M059J (cell line): ENCODE measurements at regions not wholly inside any gene's neighbourhood (a gene's known extent, or its start where the extent isn't known, plus 50 kb on each side); places are given as distances from the start of the nearest gene placed in this dataset.
A peak's percentile ranks its signal among the peaks of the same experiment; 100 is the strongest.
"Not testable (repeated sequence)": the region's sequence is repeated elsewhere in the genome, so short reads cannot be mapped to it uniquely, and the experiment has no call there.

Source experiments
- DNase-seq: peaks from one replicate; pipeline ENCODE4 v3.0.0-alpha.2; 2012; ENCODE audit warnings: low read depth

- DNase-seq, result no peak
Measured at GRCh38 chr14:53295372-53295771, 142.2 kb upstream of the DDHD1 start.

GRCh38 chr14:53286301-53286700, 133.2 kb upstream of the DDHD1 start:
- DNase-seq, result no peak

GRCh38 chr14:53285821-53286220, 132.7 kb upstream of the DDHD1 start:
- peak; percentile 8 for DNase-seq

DNA sequence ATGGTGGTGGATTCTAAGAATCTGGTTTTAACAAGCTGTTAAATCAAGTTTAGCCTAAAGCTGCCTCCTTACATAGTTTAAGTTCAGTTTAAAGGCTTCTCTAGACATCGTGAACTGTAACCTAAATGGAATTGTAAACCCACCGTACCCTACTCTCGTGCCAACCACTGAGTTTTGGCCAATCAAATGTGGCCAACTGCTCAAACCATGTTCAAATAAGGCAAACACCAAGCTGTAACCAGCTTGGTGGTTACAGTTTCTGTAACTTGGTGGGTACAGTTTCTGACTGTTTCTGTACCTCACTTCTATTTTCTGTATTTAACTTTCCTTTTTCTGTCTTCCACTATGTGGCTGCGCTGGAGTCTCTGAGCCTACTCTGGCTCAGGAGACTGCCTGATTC, 131.9 kb upstream of the DDHD1 start:
- no peak for DNase-seq

- peak; percentile 61 for DNase-seq
Measured at GRCh38 chr14:53278602-53279506, 125.7 kb upstream of the DDHD1 start.

GRCh38 chr14:53273671-53274072, 120.5 kb upstream of the DDHD1 start:
- DNase-seq, result peak; percentile 7

- no peak for DNase-seq
Measured at GRCh38 chr14:53265025-53265424, 111.9 kb upstream of the DDHD1 start.

- DNase-seq, result no peak
Measured at GRCh38 chr14:53260928-53261327, 107.8 kb upstream of the DDHD1 start.

- DNase-seq, result no peak
Measured at GRCh38 chr14:53260286-53260685, 107.2 kb upstream of the DDHD1 start.

GRCh38 chr14:53252141-53252540, 99.0 kb upstream of the DDHD1 start:
- no peak for DNase-seq

- no peak for DNase-seq
Measured at GRCh38 chr14:53249059-53249458, 95.9 kb upstream of the DDHD1 start.

- no peak for DNase-seq
Measured at GRCh38 chr14:53247596-53248370, 94.7 kb upstream of the DDHD1 start.

DNA sequence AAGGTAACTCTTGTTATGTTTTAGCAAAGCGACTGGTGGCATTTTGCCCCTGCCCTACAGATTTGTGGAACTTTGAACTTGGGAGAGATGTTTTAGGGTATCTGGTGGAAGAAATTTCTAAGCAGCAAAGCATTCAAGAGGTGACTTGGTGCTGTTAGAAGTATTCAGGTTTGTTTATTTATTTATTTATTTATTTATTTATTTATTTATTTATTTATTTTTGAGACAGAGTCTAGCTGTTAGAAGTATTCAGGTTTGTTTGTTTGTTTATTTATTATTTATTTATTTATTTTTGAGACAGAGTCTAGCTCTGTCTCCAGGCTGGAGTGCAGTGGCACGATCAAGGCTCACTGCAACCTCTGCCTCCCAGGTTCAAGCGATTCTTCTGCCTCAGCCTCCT, 89.8 kb upstream of the DDHD1 start:
- DNase-seq, result not testable (repeated sequence)

- no peak for DNase-seq
Measured at GRCh38 chr14:53237488-53237887, 84.4 kb upstream of the DDHD1 start.

DNA sequence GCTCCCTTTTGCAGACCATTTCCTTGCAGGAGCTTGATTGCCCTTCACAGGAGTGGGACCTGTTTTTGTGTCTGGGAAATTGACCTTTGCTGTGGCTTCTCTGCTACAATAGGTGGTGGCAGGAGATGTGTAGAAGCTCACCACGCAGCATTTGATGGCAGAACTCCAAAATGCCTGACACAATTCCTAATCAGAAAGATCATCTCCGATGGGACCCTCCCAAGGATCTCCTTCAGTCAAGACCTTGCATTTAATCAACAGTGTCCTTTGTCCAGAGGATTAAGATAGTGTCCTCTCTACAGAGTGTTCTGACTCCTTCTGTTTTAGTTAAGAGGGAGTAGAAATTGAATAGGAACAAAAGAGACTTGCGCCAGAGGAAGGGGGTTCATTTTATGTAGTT, 83.6 kb upstream of the DDHD1 start:
- no peak for DNase-seq

GRCh38 chr14:53231171-53231570, 78.0 kb upstream of the DDHD1 start:
- DNase-seq, result no peak

DNA sequence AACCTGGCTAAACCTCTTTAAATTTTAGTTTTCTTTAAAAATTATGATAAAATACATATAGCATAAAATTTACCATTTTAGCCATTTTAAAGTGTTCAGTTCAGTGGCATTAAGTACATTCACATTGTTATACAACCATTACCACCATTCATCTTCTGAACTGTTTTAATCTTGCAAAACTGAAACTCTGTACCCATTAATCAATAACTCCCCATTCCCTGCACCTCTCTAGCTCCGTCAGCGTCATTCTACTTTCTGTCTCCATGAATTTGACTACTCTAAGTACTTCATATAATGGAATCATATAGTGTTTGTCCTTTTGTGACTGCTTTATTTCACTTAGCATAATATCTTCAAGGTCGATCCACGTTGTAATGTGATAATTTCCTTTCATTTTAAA, 75.8 kb upstream of the DDHD1 start:
- no peak for DNase-seq

- DNase-seq, result no peak
Measured at GRCh38 chr14:53227154-53227718, 74.1 kb upstream of the DDHD1 start.

- DNase-seq, result no peak
Measured at GRCh38 chr14:53226553-53226952, 73.4 kb upstream of the DDHD1 start.

DNA sequence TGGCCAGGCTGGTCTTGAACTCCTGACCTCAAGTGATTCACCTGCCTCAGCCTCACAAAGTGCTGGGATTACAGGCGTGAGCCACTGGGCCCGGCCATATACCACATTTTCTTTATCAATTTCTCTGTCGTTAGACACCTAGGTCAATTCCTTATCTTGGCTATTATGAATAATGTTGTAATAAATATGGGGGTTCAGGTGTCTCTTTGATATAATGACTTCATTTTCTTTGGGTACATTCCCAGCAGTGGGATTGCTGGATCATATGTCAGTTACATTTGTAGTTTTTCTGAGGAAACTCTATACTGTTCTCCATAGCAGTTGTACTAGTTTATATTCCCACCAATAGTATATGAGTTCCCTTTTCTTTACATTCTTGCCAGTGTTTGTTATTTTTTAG, 67.8 kb upstream of the DDHD1 start:
- DNase-seq, result no peak

- DNase-seq, result no peak
Measured at GRCh38 chr14:53218161-53218560, 65.0 kb upstream of the DDHD1 start.

DNA sequence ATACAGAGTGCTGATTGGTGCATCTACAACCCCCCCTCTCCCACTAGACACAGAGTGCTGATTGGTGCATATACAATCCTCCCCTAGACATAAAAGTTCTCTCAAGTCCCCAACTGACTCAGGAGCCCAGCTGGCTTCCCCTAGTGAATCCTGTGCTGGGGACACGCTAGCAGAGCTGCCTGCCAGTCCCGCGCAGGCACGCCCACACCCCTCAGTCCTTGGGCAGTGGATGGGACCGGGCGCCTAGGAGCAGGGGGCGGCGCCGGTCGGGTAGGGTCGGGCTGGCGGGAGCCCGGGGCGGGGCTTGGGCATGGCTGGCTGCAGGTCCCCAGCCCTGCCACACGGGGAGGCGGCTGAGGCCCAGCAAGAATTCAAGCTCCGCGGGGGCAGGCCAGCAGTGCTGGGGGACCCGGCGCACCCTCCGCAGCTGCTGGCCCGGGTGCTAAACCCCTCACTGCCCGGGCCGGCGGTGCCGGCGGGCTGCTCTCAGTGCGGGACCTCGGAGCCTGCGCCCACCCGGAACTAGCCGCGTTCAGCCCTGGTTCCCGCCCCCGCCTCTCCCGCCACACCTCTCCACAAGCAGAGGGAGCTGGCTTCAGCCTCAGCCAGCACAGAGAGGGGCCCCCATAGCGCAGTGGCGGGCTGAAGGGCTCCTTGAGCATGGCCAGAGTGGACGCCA, 64.3 kb upstream of the DDHD1 start:
- DNase-seq, result peak; percentile 63
